SK-N-SH (cell line): ENCODE measurements at regions not wholly inside any gene's neighbourhood (a gene's known extent, or its start where the extent isn't known, plus 50 kb on each side); places are given as distances from the start of the nearest gene placed in this dataset.

Experiments
- CTCF ChIA-PET: fragments of 300-600, 350-600 bp; formaldehyde crosslinking; extraction: SDS; loops from one replicate; lab custom pipeline; 2021; lab: Yijun Ruan, JAX
- POLR2A ChIA-PET: fragments of 350-600 bp; sonication (Branson Sonifier 250); formaldehyde crosslinking; extraction: SDS; loops from one replicate; lab custom pipeline; 2020; ENCODE audit warnings: antibody characterized with exemption, inconsistent platforms; lab: Yijun Ruan, JAX
- DNase-seq: peaks from one replicate; pipeline ENCODE4 v3.0.0; 2012
- H2AFZ ChIP-seq: fragments of 200-600 bp; sonication (generic); 2 replicates; pipeline ENCODE4 v1.8.1; 2016; ENCODE audit warnings: antibody characterized with exemption, mild to moderate bottlenecking, low read depth
- H3F3A ChIP-seq: fragments of 200-600 bp; sonication (generic); replicated peaks from 2 replicates; pipeline ENCODE3; 2016; ENCODE audit warnings: antibody characterized with exemption, mild to moderate bottlenecking; ENCODE audit not compliant: insufficient read depth
- H3K27ac ChIP-seq, 2 experiments: fragments of 200-500 bp in 1 of 2; fragments of 200-600 bp in 1 of 2; sonication (Bioruptor generic) in 1 of 2; sonication (generic), shearing (Covaris generic) in 1 of 2; 2 replicates each; pipeline versions ENCODE4 v1.5.1 to v1.6.1; 2014 to 2016; ENCODE audit warnings: low read depth in 2 of 2, inconsistent platforms in 1 of 2, low read length in 1 of 2, mild to moderate bottlenecking in 1 of 2, mixed read lengths in 1 of 2
- H3K27me3 ChIP-seq: fragments of 200-600 bp; sonication (generic), shearing (Covaris generic); 2 replicates; pipeline ENCODE4 v1.6.1; 2016; ENCODE audit warnings: mixed run types; ENCODE audit not compliant: insufficient read depth
- H3K36me3 ChIP-seq, 2 experiments: fragments of 200-500 bp in 1 of 2; fragments of 200-600 bp in 1 of 2; sonication (Bioruptor generic) in 1 of 2; sonication (generic) in 1 of 2; replicated peaks in 1 of 2; 2 replicates each; pipeline versions ENCODE3 to v1.5.1; 2014 to 2016; ENCODE audit warnings: low read length in 1 of 2, mild to moderate bottlenecking in 1 of 2; ENCODE audit not compliant: insufficient read depth in 2 of 2, control insufficient read depth in 1 of 2
- H3K4me1 ChIP-seq, 2 experiments: fragments of 200-500 bp in 1 of 2; fragments of 200-600 bp in 1 of 2; sonication (Bioruptor generic) in 1 of 2; sonication (generic), shearing (Covaris generic) in 1 of 2; 2 replicates each; pipeline versions ENCODE4 v1.5.1 to v1.6.1; 2014 to 2016; ENCODE audit warnings: low read depth in 1 of 2, low read length in 1 of 2, mixed run types in 1 of 2; ENCODE audit not compliant: insufficient read depth in 2 of 2, control insufficient read depth in 1 of 2
- H3K4me2 ChIP-seq: fragments of 200-600 bp; sonication (generic), shearing (Covaris generic); 2 replicates; pipeline ENCODE4 v1.6.1; 2017; ENCODE audit warnings: mixed run types
- H3K4me3 ChIP-seq, 2 experiments: fragments of 200-500 bp in 1 of 2; fragments of 200-600 bp in 1 of 2; sonication (Bioruptor generic) in 1 of 2; sonication (generic), shearing (Covaris generic) in 1 of 2; 2 replicates each; pipeline versions ENCODE4 v1.5.1 to v1.8.1; 2014 to 2016; ENCODE audit warnings: low read depth in 2 of 2, inconsistent platforms in 1 of 2, low read length in 1 of 2, mild to moderate bottlenecking in 1 of 2, mixed read lengths in 1 of 2, moderate library complexity in 1 of 2
- H3K79me2 ChIP-seq: fragments of 200-600 bp; sonication (generic); 2 replicates; pipeline ENCODE4 v1.8.1; 2017; ENCODE audit warnings: mild to moderate bottlenecking; ENCODE audit not compliant: insufficient read depth
- H3K9ac ChIP-seq: fragments of 200-600 bp; sonication (generic); 2 replicates; pipeline ENCODE4 v1.6.1; 2017; ENCODE audit warnings: mixed run types
- H3K9me2 ChIP-seq: fragments of 200-600 bp; sonication (generic); 2 replicates; pipeline ENCODE4 v1.6.1; 2017; ENCODE audit warnings: mixed run types
- H3K9me3 ChIP-seq: fragments of 200-600 bp; sonication (generic); 2 replicates; pipeline ENCODE4 v1.6.1; 2017; ENCODE audit warnings: mixed run types, mild to moderate bottlenecking, moderate library complexity
- H4K20me1 ChIP-seq: fragments of 200-600 bp; sonication (generic); 2 replicates; pipeline ENCODE4 v1.6.1; 2017; ENCODE audit warnings: mild to moderate bottlenecking, mixed run types; ENCODE audit not compliant: insufficient read depth
- CHD2 ChIP-seq: fragments of 150-350 bp; IDR thresholded peaks from 2 replicates; pipeline ENCODE4 v1.6.1; 2018; ENCODE audit warnings: low read length; ENCODE audit not compliant: partially characterized antibody
- ELF1 ChIP-seq: IDR thresholded peaks from 2 replicates; pipeline ENCODE4 v1.4.0; 2012
- EP300 ChIP-seq, 2 experiments: IDR thresholded peaks; 2 replicates each; pipeline versions ENCODE4 v1.4.0 to v1.6.1; 2012; ENCODE audit warnings: borderline replicate concordance in 1 of 2, low read depth in 1 of 2, low read length in 1 of 2
- FOSL2 ChIP-seq: IDR thresholded peaks from 2 replicates; pipeline ENCODE4 v1.4.0; 2012; ENCODE audit warnings: low read depth, mild to moderate bottlenecking, moderate library complexity, borderline replicate concordance
- FOXJ3 ChIP-seq: sonication (generic); formaldehyde crosslinking; IDR thresholded peaks from 2 replicates; pipeline ENCODE4 v1.5.1; 2020; ENCODE audit warnings: mild to moderate bottlenecking, missing genetic modification reagents
- JUND ChIP-seq: IDR thresholded peaks from 2 replicates; pipeline ENCODE4 v1.4.0; 2012
- MEF2A ChIP-seq: IDR thresholded peaks from 2 replicates; pipeline ENCODE4 v1.4.0; 2012; ENCODE audit warnings: low read depth, borderline replicate concordance
- MXI1 ChIP-seq: IDR thresholded peaks from 2 replicates; pipeline ENCODE4 v1.6.1; 2012; ENCODE audit warnings: mild to moderate bottlenecking, low read depth, low read length, improper control_type of control experiment
- NFIC ChIP-seq: IDR thresholded peaks from 2 replicates; pipeline ENCODE4 v1.4.0; 2012; ENCODE audit warnings: borderline replicate concordance
- NRF1 ChIP-seq: IDR thresholded peaks from 2 replicates; pipeline ENCODE4 v1.6.1; 2012; ENCODE audit warnings: low read depth, mild to moderate bottlenecking, low read length
- POLR2AphosphoS5 ChIP-seq: IDR thresholded peaks from 2 replicates; pipeline ENCODE4 v1.6.1; 2012; ENCODE audit warnings: low read depth, low read length
- RAD21 ChIP-seq: IDR thresholded peaks from 2 replicates; pipeline ENCODE4 v1.6.1; 2012; ENCODE audit warnings: mild to moderate bottlenecking, low read length
- RCOR1 ChIP-seq: fragments of 150-350 bp; IDR thresholded peaks from 2 replicates; pipeline ENCODE4 v1.6.1; 2017; ENCODE audit warnings: antibody characterized with exemption, low read length
- RXRA ChIP-seq: IDR thresholded peaks from 2 replicates; pipeline ENCODE4 v1.4.0; 2012; ENCODE audit warnings: low read depth, mild to moderate bottlenecking, borderline replicate concordance
- SMC3 ChIP-seq: IDR thresholded peaks from 2 replicates; pipeline ENCODE4 v1.6.1; 2012; ENCODE audit warnings: low read depth, low read length, improper control_type of control experiment
- YY1 ChIP-seq: IDR thresholded peaks from 2 replicates; pipeline ENCODE4 v1.4.0; 2012; ENCODE audit warnings: low read depth, mild to moderate bottlenecking
- WGBS: methylation state at CpG from one replicate; pipeline ENCODE4 v1.1.6; 2017; ENCODE audit warnings: low lambda C conversion rate; 5-methylcytosine and 5-hydroxymethylcytosine counted together
- TF ChIP-seq, protein P1 (sequence below): fragments of 200-600 bp; sonication (generic); IDR thresholded peaks from 2 replicates; pipeline ENCODE4 v1.6.1; 2017; ENCODE audit warnings: antibody characterized with exemption, mild to moderate bottlenecking, moderate library complexity
- TF ChIP-seq, protein P2 (sequence below): IDR thresholded peaks from 2 replicates; pipeline ENCODE4 v1.4.0; 2012; ENCODE audit warnings: low read depth, borderline replicate concordance
- TF ChIP-seq, protein P3 (sequence below): IDR thresholded peaks from 2 replicates; pipeline ENCODE4; 2012
- TF ChIP-seq, protein P4 (sequence below): IDR thresholded peaks from 2 replicates; pipeline ENCODE4 v1.4.0; 2012; ENCODE audit warnings: low read depth
- TF ChIP-seq, protein P5 (sequence below): fragments of 150-350 bp; IDR thresholded peaks from 2 replicates; pipeline ENCODE4 v1.6.1; 2017; ENCODE audit warnings: antibody characterized with exemption, low read length, low read depth, borderline replicate concordance

DNA sequence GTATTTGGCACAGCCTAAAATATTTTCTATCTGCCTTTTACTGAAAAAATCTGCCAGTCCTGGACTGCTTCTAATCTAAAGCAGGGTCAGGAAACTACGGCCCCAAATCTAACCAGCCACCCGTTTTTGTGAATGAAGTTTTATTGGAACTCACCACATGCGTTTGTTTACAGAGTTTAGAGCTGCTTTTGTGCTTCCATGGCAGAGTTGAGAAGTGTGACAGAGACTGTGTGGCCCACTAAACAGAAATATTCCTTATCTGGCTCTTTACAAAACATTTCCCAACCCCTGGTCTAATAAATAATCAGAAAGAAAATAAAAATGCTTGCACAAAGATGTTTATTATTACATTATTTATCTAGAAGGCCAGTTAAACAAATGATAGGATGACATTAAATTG, 110.2 kb downstream of the COPRS start:
- TF ChIP-seq NFIC = no peak
- no peak for TF ChIP-seq EP300 (IDR thresholded peaks at IDR 0.05; ENCODE audit: borderline replicate concordance in 1 of 2, low read depth in 1 of 2, low read length in 1 of 2)
- no peak for TF ChIP-seq FOSL2
- ChIA-PET POLR2A (no interaction called here), CTCF (no interaction called here)
- no peaks in the 10 kb centered on the region for H3K9me2 ChIP-seq
- H3K4me2 ChIP-seq = 0 out of 2 replicates have a peak overlapping the region, but pooled peaks have one; percentile 5
- no peaks in the 10 kb centered on the region for H4K20me1 ChIP-seq
- 81% methylated on average over 3 of the region's 3 CpGs for WGBS
- no peaks in the 10 kb centered on the region for H3F3A ChIP-seq
- H3K36me3 ChIP-seq = no peaks in the 10 kb centered on the region
- peak overlapping the region; percentile 79; the same call in 1 of the 2 replicates for H2AFZ ChIP-seq
- H3K27ac ChIP-seq = no peak overlapping the region
- no peak overlapping the region for H3K9ac ChIP-seq
- H3K79me2 ChIP-seq = no peaks in the 10 kb centered on the region
- H3K27me3 ChIP-seq = no peaks in the 10 kb centered on the region
- no peak for DNase-seq
- no peak overlapping the region for H3K4me3 ChIP-seq
- H3K9me3 ChIP-seq = no peaks in the 10 kb centered on the region
- H3K4me1 ChIP-seq = peaks cover 0 to 18% of the 10 kb centered on the region in 2 experiments; a peak in 3 of 4 replicates

DNA sequence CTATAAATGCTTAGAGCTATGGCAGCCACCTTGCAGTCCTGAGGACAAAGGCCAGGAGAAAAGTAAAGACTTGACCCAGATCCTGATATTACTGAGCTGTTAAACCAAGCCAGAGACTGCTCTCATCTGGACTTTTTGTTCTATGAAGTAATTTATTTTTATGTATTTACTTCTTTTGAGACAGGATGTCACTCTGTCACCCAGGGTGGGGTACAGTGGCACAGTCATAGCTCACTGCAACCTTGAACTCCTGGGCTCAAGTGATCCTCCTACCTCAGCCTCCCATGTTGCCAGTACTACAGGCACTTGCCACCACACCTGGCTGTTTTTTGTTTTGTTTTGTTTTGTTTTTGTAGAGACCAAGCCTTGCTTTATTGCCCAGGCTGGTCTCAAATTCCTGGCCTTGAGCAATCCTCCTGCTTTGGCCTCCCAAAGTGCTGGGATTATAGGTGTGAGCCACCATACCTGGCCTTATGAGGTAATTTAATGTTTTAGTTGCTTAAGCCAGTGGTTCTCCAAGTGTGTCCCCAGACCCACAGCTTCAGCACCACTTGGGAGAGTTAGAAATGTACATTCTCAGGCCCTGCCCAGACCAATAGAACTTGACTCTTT, 112.1 kb downstream of the COPRS start:
- CTCF ChIA-PET = interaction anchor here (1.6 kb wide), 1 partner anchor 188 kb away, joined by 4 read pairs; no protein-coding TSS in a partner anchor

More for the DNA sequence above, 112.1 kb downstream of the COPRS start:
- no peaks in the 10 kb centered on the region for H3K79me2 ChIP-seq
- DNase-seq = no peak
- no peaks in the 10 kb centered on the region for H3F3A ChIP-seq
- no peaks in the 10 kb centered on the region for H3K27me3 ChIP-seq
- peaks cover 0 to 20% of the 10 kb centered on the region in 2 experiments; a peak in 3 of 4 replicates for H3K4me1 ChIP-seq
- TF ChIP-seq SMC3 = no peak
- TF ChIP-seq, protein P1, sequence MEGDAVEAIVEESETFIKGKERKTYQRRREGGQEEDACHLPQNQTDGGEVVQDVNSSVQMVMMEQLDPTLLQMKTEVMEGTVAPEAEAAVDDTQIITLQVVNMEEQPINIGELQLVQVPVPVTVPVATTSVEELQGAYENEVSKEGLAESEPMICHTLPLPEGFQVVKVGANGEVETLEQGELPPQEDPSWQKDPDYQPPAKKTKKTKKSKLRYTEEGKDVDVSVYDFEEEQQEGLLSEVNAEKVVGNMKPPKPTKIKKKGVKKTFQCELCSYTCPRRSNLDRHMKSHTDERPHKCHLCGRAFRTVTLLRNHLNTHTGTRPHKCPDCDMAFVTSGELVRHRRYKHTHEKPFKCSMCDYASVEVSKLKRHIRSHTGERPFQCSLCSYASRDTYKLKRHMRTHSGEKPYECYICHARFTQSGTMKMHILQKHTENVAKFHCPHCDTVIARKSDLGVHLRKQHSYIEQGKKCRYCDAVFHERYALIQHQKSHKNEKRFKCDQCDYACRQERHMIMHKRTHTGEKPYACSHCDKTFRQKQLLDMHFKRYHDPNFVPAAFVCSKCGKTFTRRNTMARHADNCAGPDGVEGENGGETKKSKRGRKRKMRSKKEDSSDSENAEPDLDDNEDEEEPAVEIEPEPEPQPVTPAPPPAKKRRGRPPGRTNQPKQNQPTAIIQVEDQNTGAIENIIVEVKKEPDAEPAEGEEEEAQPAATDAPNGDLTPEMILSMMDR = no peak
- no peak for TF ChIP-seq RCOR1
- TF ChIP-seq, protein P2, sequence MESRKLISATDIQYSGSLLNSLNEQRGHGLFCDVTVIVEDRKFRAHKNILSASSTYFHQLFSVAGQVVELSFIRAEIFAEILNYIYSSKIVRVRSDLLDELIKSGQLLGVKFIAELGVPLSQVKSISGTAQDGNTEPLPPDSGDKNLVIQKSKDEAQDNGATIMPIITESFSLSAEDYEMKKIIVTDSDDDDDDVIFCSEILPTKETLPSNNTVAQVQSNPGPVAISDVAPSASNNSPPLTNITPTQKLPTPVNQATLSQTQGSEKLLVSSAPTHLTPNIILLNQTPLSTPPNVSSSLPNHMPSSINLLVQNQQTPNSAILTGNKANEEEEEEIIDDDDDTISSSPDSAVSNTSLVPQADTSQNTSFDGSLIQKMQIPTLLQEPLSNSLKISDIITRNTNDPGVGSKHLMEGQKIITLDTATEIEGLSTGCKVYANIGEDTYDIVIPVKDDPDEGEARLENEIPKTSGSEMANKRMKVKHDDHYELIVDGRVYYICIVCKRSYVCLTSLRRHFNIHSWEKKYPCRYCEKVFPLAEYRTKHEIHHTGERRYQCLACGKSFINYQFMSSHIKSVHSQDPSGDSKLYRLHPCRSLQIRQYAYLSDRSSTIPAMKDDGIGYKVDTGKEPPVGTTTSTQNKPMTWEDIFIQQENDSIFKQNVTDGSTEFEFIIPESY = no peak
- TF ChIP-seq YY1 = no peak
- TF ChIP-seq RXRA = no peak
- TF ChIP-seq MXI1 = no peak
- TF ChIP-seq, protein P3, sequence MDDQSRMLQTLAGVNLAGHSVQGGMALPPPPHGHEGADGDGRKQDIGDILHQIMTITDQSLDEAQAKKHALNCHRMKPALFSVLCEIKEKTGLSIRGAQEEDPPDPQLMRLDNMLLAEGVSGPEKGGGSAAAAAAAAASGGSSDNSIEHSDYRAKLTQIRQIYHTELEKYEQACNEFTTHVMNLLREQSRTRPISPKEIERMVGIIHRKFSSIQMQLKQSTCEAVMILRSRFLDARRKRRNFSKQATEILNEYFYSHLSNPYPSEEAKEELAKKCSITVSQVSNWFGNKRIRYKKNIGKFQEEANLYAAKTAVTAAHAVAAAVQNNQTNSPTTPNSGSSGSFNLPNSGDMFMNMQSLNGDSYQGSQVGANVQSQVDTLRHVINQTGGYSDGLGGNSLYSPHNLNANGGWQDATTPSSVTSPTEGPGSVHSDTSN = no peak
- no peak for TF ChIP-seq MEF2A
- TF ChIP-seq CHD2 = no peak
- no peak for TF ChIP-seq POLR2AphosphoS5
- no peak for TF ChIP-seq NRF1
- TF ChIP-seq, protein P4, sequence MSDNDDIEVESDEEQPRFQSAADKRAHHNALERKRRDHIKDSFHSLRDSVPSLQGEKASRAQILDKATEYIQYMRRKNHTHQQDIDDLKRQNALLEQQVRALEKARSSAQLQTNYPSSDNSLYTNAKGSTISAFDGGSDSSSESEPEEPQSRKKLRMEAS = no peak
- TF ChIP-seq ELF1 = no peak
- no peak for TF ChIP-seq JUND
- no peak for TF ChIP-seq RAD21
- TF ChIP-seq, protein P5, sequence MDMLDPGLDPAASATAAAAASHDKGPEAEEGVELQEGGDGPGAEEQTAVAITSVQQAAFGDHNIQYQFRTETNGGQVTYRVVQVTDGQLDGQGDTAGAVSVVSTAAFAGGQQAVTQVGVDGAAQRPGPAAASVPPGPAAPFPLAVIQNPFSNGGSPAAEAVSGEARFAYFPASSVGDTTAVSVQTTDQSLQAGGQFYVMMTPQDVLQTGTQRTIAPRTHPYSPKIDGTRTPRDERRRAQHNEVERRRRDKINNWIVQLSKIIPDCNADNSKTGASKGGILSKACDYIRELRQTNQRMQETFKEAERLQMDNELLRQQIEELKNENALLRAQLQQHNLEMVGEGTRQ = no peak
- TF ChIP-seq FOXJ3 (CRISPR knock-in tag) = no peak
- peak overlapping the region in 1 of 2 experiments; percentile 86; a peak in 1 of 4 replicates for H3K27ac ChIP-seq
- no peaks in the 10 kb centered on the region for H4K20me1 ChIP-seq
- H3K9me2 ChIP-seq = no peaks in the 10 kb centered on the region
- H3K36me3 ChIP-seq = no peaks in the 10 kb centered on the region
- H3K4me2 ChIP-seq = no peak overlapping the region
- H3K9ac ChIP-seq = no peak overlapping the region
- POLR2A ChIA-PET = no interaction called here
- no peaks in the 10 kb centered on the region for H3K9me3 ChIP-seq
- no peak overlapping the region for H3K4me3 ChIP-seq
- H2AFZ ChIP-seq = no peak overlapping the region
